Keratinocyte (primary cell): ENCODE measurements at regions not wholly inside any gene's neighbourhood (a gene's known extent, or its start where the extent isn't known, plus 50 kb on each side); places are given as distances from the start of the nearest gene placed in this dataset.

Experiments used
- EZH2 ChIP-seq: IDR thresholded peaks from one replicate; pipeline ENCODE4 v1.6.1; 2012; ENCODE audit warnings: inconsistent platforms, mild to moderate bottlenecking, low read length, moderate library complexity
- TF ChIP-seq, protein P1 (sequence below), 3 experiments: IDR thresholded peaks in 1 of 3; conservative IDR thresholded peaks in 1 of 3; optimal IDR thresholded peaks in 1 of 3; 2 replicates in 2 of 3; 3 replicates in 1 of 3; pipeline versions ENCODE3 to v1.5.1; 2011; ENCODE audit warnings: low read length in 3 of 3, mild to moderate bottlenecking in 3 of 3, moderate library complexity in 2 of 3, control low read depth in 1 of 3, inconsistent platforms in 1 of 3; ENCODE audit not compliant: insufficient read depth in 2 of 3; ENCODE audit errors: extremely low read depth in 1 of 3

DNA sequence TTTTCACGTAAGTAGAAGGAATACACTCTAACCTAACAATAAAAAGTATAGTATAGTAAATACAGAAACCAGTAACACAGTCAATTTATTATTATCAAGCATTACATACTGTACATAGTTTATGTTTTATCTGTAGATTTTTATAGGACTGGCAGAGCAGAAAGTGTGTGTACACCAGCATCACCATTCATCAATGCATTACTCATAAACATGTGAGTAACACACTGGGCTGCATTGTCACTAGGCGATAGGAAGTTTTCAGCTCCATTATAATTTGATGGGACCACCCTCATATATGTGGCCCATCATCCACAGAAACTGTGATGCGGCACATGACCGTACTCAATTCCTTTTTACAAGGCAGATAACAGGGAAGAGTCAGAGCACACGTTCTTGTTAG, 137.8 kb upstream of the RBPJ start:
- TF ChIP-seq, protein P1, sequence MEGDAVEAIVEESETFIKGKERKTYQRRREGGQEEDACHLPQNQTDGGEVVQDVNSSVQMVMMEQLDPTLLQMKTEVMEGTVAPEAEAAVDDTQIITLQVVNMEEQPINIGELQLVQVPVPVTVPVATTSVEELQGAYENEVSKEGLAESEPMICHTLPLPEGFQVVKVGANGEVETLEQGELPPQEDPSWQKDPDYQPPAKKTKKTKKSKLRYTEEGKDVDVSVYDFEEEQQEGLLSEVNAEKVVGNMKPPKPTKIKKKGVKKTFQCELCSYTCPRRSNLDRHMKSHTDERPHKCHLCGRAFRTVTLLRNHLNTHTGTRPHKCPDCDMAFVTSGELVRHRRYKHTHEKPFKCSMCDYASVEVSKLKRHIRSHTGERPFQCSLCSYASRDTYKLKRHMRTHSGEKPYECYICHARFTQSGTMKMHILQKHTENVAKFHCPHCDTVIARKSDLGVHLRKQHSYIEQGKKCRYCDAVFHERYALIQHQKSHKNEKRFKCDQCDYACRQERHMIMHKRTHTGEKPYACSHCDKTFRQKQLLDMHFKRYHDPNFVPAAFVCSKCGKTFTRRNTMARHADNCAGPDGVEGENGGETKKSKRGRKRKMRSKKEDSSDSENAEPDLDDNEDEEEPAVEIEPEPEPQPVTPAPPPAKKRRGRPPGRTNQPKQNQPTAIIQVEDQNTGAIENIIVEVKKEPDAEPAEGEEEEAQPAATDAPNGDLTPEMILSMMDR (optimal IDR thresholded peaks at IDR 0.05 in 1 of 3, IDR thresholded peaks at IDR 0.05 in 1 of 3, conservative IDR thresholded peaks at IDR 0.05 in 1 of 3; ENCODE audit: extremely low read depth in 1 of 3, insufficient read depth in 2 of 3, low read length in 3 of 3), result no peak
- no peak for TF ChIP-seq EZH2
